IPS-18c (cell line): ENCODE measurements at regions not wholly inside any gene's neighbourhood (a gene's known extent, or its start where the extent isn't known, plus 50 kb on each side); places are given as distances from the start of the nearest gene placed in this dataset.

Source experiments
- H3K4me3 ChIP-seq: 2 replicates; pipeline ENCODE4 v1.7.0; 2013; ENCODE audit warnings: low read depth, mild to moderate bottlenecking, low read length, moderate library complexity; ENCODE audit not compliant: insufficient read depth
- H3K9me3 ChIP-seq: one replicate; pipeline ENCODE4 v1.6.1; 2013; ENCODE audit warnings: mild to moderate bottlenecking, low read length, moderate library complexity; ENCODE audit not compliant: control insufficient read depth, insufficient read depth

DNA sequence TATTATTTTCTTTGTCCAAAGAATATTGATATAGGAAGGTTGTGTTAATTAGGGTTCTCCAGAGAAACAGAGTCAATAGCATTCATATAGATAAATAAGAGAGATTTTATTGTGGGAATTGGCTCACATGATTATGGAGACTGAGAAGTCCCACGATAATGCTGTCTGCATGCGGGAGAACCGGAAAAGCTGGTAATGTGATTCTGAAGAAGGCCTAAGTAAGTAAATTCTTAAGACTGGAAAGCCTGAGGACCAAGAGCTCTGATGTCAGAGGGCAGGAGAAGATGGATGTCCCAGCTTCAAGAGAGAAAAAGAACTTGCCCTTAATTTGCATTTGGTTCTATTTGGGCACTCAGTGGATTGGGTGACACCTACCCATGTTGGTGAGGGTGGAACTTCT lies 307.4 kb upstream of the C9orf72 start:
- H3K4me3 ChIP-seq: no peak overlapping the region

DNA sequence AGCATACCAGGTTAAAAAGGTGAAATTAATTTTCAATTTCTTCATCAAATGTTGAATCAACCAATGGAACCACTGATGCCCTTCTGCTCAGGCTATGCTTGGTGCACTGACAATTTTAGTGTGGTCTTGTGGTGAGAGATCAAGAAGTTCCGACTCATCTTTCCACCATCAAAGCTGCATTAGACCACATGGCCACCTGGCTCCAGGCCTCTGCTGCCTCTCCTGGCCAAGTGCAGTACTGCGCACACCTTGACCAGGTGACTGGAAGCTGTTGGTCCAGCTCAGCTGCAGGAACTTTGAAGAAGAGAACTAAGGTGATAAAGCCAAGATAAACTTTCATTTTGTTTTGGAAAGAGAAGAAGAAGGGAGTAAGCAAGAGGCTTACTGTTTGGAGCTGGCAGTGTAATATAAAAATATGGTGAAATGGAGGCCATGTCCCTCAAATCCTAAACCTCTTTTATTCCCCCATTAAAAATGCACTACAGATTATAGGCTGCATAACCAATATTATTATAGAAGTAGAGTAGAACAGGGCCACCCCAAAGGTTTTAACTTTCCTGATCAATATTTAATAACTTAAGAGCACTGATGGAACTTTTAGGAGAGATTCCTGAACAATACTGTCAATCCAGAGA lies 315.5 kb upstream of the C9orf72 start:
- Histone ChIP-seq H3K9me3 (no peaks in the 10 kb centered on the region), H3K4me3 (no peak overlapping the region)

More for the DNA sequence above, 307.4 kb upstream of the C9orf72 start:
- no peaks in the 10 kb centered on the region for H3K9me3 ChIP-seq

DNA sequence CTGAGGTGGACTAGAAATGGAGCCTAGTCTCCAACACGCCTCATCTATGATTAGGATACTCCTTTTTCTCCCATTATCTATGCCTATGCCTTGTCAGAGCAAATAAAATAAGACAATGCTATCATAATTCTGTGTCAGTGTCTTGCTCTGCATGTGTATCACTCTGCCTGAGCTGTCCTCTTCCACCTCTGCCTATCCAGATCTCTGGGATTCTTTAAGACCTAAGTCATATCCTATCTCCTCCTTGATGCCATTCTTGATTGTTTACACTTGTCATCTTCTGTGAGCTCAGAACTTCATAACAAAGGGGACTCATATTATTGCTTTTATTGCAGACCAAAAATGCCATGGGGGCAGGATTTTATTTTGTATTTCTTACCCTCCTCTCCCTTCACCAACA lies 351.2 kb upstream of the C9orf72 start:
- Histone ChIP-seq H3K9me3 (no peaks in the 10 kb centered on the region), H3K4me3 (no peak overlapping the region)

DNA sequence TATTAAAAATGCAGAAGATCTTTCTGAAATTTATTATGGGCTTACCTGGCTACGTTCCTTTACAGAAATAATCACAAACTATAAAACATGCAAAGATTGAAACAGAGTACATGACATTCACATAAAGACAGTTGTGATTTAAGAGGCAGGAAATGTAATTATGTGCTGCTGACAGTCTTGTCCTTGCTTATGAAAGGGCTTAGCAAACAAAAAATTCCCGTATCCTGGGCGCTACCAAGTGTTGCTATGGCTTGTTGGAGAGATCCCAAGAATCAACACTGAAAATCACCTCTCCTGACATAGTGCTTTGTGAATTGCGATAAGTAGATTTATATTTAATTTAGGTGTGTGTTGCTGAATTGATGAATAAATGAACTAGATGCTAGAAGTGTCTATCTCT lies 352.5 kb upstream of the C9orf72 start:
- H3K9me3 ChIP-seq: no peaks in the 10 kb centered on the region
- H3K4me3 ChIP-seq: no peak overlapping the region

DNA sequence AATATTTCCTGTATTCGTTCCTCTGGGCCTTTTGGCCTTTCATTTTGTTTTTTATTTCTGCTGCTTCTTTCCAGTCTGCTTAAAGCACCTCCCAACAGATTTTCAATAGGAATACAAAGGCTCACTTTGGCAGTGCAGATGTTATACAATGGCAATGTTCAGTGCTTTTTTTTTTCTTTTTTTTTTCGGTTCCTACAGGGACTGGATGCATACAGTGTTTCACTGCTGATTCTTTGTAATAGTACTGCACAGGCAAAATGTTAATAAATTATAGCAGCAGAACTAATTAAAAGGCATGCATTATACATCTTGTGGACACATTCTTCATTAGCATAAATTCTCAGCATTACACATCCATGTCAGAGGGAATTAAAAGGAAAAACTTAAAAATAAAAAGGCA lies 356.6 kb upstream of the C9orf72 start:
- H3K4me3 ChIP-seq: no peak overlapping the region
- H3K9me3 ChIP-seq: no peaks in the 10 kb centered on the region

DNA sequence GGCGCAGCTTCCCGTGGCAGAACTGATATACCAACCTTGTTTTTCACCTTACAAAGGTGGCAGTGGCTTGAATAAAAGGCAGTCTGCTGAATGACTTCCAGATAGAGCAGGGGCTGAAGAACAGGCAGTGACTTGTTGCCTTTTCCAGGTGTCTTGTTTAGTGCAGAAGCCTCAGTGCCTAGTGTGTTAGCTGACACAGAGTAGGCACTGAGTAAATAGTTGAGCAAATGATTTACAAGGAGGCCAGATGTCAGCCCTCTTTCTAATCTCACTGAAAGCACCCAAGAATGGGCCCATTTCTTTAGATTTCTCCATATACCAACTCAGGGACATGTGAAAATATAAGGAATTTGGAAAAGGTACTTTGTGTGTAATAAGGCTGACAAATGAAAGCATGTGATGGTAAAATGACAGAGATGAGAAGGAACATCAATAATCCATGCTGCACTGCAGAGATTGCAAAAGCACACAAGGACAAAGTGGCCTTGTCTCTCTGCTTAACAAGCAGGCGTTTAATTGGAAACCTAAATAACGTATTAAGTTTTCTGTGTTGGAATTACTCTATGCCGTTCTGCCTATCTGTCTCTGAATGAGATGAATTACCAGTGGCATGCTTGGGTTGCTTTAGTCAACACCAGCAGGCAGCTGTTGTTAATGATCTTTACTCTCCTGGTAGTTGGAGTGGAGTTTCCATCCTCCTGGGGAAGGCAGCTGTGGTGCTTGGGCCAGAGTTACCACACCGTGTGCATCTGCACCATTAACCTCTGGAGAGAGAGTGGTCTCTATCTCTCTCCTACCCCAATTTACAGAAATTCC lies 360.1 kb upstream of the C9orf72 start:
- Histone ChIP-seq H3K9me3 (no peaks in the 10 kb centered on the region), H3K4me3 (no peak overlapping the region)

DNA sequence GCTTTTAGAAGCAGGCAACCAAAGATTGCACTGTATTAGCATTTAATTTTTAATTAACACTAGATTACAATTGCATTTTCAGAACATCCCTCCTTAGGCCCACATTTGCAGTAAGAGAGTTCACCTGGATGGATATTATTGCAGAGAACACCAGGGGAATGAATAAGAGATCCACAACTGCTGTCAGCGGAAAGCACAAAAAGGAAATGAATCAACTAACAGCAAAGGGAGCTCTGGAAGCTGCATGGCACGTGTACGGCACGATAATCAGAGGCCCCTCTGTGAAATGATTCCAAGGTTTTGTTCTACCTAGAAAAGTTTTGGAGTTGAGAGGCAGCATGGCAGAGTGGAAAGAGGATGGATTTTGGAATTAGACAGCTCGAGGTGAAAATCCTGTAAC lies 361.2 kb upstream of the C9orf72 start:
- H3K9me3 ChIP-seq: no peaks in the 10 kb centered on the region
- no peak overlapping the region for H3K4me3 ChIP-seq

DNA sequence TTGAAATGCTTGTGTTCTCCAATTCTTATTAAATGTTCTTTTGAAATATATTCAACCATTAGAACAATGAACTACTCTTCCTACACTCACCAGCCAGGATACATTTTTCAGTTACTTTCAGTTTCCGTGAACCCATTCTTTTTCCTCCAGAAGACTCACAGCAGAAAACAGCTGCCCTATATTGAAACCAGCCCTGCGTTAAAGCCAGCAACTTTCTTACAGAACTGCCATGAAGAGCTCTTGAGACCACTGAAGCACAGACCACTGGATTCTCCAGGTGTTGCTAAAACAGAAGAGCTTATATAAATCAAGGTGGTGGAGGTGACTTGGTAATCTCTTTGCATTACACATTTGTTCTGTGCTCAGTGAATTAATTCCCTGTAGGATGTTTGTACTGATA lies 365.9 kb upstream of the C9orf72 start:
- H3K4me3 ChIP-seq: no peak overlapping the region
- no peaks in the 10 kb centered on the region for H3K9me3 ChIP-seq

DNA sequence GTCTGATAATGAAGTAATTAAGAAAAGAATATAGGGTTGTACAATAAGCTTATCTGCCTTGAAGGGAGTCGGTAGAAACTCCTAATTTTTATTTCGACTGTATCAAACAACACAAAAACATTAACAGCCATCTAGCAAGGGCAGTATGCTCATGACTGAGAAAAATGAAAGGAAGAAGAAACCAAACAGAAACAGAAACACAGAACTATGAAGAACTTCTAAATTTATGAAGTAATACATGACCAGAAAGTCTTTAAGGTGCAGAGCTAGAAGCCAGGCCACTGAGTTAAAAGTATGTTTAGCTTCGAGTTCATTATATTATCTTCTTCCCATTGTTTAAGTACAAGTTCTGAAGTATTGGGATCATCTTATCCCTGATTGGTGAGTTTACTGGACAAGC lies 367.3 kb upstream of the C9orf72 start:
- no peaks in the 10 kb centered on the region for H3K9me3 ChIP-seq
- no peak overlapping the region for H3K4me3 ChIP-seq

DNA sequence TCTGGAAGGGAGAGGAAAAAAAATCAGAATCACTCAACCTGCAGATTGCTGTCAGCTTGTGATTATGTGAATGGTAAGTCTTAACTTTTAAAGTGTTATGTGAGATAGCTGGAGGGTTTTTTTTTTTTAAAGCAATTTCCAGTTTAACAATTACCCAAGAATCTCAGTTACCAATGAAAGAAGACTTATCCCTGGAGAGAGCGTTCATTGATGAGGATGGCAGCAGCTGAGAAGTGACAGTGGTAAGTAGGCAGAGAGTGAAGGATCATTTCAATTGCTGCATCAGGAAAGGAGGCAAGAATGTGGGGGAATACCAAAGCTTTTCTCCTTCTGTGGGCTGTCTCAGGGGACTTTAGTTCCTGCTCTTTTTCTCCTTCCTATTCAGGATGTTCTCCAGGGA lies 370.2 kb upstream of the C9orf72 start:
- Histone ChIP-seq H3K9me3 (no peaks in the 10 kb centered on the region), H3K4me3 (no peak overlapping the region)

DNA sequence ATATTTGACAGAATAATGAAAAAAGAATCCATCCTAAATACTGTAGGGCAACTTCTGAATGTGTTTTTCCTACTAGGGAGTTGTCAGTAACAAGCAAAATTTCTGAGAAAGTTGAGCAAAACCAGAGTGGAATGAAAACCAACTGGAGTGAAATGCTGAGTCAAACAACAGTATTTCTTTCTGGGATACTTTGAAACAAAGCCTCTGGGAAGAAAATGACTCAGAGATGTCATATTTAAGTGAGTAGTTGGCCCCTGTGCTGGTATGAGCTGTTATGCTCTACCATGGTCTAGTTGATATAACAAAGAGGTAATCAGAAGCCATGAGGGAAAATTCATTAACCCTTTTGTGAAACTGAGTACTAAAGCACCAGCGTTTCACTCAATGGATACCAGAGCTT lies 372.1 kb upstream of the C9orf72 start:
- Histone ChIP-seq H3K4me3 (no peak overlapping the region), H3K9me3 (no peaks in the 10 kb centered on the region)

DNA sequence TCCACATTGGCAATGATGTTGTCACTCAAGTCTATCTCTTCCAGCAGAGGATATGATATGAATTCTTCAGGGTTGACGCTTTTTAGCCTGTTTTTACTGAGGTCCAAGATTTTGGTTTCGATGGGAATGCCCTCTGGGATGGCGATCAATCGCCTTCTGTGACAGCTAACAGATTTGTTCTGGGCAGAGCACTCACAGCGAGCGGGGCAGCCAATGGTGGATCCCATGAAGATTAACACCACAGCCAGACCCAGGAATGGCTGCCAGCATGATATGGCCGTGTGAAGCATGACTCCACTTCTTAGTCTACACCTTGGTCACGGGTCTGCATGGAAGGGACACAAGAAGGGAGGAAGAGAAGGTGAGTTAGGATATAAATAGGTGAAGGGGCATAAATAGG lies 377.1 kb upstream of the C9orf72 start:
- no peaks in the 10 kb centered on the region for H3K9me3 ChIP-seq
- H3K4me3 ChIP-seq: no peak overlapping the region

DNA sequence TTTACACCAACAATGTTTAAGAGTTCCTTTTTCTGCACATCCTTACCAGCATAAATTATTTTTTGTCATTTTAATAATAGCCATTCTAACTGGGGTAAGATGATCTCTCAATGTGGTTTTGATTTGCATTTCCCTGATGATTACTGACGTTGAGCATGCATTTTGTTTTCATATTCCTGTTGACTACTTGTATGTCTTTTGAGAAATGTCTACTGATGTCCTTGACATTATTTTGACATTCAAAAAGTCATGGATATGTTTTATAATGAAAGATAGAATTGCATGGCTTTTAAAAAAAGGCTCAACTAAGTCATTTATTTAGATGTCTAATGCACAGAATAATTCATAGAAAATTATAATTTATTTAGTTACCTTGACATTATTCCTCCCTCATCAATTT lies 381.6 kb upstream of the C9orf72 start:
- Histone ChIP-seq H3K9me3 (no peaks in the 10 kb centered on the region), H3K4me3 (no peak overlapping the region)

DNA sequence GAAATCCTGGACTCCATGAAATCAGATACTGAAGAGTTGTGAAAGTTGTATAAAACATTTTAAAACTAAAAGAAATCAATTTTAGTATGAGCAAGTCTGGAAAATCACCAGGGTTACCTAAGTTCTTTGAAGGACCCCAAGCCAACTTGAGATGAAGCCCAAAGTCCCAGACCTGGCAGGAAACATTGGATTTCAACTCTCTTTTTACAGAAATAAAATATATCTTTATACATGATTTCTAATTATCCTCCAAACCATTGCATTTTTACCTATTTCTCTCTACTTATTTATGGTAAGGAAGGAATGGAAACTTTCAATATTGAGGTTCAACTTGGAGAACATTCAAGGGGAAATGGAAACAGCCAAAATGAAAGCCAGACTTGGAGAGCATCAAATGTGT lies 390.6 kb upstream of the C9orf72 start:
- Histone ChIP-seq H3K9me3 (no peaks in the 10 kb centered on the region), H3K4me3 (no peak overlapping the region)

DNA sequence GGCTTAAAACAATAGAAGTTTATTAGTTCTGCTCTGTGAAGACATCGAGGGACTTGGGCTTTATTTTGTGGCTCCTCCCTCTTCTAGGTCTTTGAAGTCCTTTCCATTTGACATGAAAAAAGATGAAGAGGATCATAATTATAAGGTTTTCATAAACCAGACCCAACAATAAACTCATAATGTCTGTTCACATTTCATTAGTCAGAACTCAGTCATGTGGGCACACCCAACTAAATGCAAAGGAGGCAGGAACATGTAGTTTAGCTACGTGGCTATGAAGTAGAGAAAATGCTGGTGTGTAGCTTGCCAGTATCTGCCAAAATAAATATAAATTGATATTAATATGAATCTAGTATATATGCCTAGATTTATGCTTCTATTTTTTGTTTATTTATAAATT lies 393.9 kb upstream of the C9orf72 start:
- no peak overlapping the region for H3K4me3 ChIP-seq

DNA sequence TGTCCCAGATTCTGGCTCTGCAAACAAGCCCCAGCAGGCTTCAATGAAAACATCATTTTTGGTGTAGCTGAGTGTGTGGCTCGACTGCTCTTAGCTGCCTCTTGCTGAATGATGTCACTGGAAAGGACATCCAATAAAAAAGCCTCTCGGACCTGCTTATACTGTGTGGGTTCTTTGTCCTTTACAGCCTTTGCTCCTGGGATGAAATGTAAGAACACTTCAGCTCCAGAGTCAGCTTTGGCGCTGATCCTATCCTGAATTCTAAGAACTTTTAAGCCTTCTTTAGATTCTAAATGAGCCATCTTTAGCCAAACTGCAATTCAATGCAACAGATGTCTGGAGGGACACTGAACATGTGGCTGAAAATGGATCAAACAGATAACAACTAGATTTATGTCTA lies 404.6 kb upstream of the C9orf72 start:
- Histone ChIP-seq H3K9me3 (no peaks in the 10 kb centered on the region), H3K4me3 (no peak overlapping the region)

More for the DNA sequence above, 393.9 kb upstream of the C9orf72 start:
- no peaks in the 10 kb centered on the region for H3K9me3 ChIP-seq

DNA sequence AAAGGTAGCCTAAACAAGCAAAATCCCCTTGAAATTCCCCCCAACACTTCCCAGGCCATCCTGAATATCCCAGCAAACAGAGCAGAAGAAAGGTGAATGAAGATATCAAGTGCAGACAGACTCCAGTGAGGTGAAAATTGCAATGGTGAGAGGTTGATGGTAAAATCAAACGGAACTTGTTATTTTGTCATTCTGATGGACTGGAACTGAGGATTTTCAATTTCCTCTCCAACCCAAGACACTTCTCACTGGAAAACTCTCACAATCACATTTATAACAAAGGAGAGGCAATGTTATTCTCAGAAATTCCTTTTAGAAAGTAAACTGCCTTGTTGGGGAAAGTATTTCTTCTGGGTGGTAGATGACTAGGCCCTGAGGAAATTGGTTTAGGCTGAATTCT lies 412.4 kb upstream of the C9orf72 start:
- Histone ChIP-seq H3K9me3 (no peaks in the 10 kb centered on the region), H3K4me3 (no peak overlapping the region)

DNA sequence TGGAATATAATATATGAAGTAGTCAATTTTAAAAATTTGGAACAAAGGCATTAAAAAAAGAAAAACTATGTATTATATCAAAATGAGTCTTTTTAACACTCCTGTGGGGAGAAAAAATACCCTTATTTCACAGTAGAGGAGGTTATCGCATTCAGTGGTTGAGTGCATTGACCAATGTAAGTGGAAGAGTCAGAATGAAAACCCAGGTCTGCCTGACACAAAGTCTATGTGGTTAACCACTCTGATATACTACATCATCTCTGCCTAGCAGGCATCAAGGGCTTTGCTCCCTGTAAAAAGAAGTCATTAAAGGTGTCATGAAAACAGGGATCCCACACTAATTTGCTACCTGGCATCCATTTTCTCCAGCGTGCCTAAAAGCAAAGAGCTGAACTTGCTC lies 417.2 kb upstream of the C9orf72 start:
- H3K9me3 ChIP-seq: no peaks in the 10 kb centered on the region
- H3K4me3 ChIP-seq: no peak overlapping the region

DNA sequence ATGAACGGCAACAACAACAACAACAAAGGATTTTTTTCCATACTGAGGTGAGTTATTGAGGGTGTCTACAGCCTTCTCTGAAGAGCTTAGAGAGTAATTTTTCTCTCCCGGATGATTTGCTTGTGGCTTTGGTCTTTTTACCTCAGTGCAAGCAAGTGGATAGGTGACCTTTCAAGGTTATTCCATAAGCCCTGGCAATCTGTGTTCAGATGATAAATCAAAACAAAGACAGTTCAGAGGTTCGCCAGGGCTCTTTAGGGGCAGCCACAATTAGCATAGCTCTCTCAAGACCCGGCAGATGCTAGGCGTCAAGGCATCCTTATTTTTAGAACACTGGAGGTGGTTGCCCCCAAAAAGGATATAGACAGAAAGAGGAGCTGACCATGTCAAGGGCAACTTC lies 417.9 kb upstream of the C9orf72 start:
- Histone ChIP-seq H3K4me3 (no peak overlapping the region), H3K9me3 (no peaks in the 10 kb centered on the region)
